NCI-H1417 treated with DMSO at 0.1 percent for 48 hours (cell line): ENCODE measurements at regions not wholly inside any gene's neighbourhood (a gene's known extent, or its start where the extent isn't known, plus 50 kb on each side); places are given as distances from the start of the nearest gene placed in this dataset.

Experiments
- DNase-seq: peaks from one replicate; lab custom pipeline; 2025; lab: John Stamatoyannopoulos, UW

GRCh38 chr2:134122610-134123009 is 131.3 kb upstream of the MGAT5 start:
- DNase-seq: no peak

GRCh38 chr2:134123332-134123731 is 130.5 kb upstream of the MGAT5 start:
- DNase-seq: no peak

- no peak for DNase-seq
These were observed 129.7 kb upstream of the MGAT5 start for GRCh38 chr2:134124047-134124753.

GRCh38 chr2:134127496-134127895 is 126.4 kb upstream of the MGAT5 start:
- no peak for DNase-seq

- no peak for DNase-seq
These were observed 125.1 kb upstream of the MGAT5 start for GRCh38 chr2:134128746-134129145.

GRCh38 chr2:134129900-134130537 is 123.9 kb upstream of the MGAT5 start:
- no peak for DNase-seq

- DNase-seq: no peak
These were observed 122.0 kb upstream of the MGAT5 start for GRCh38 chr2:134131681-134132489.

- no peak for DNase-seq
These were observed 121.4 kb upstream of the MGAT5 start for GRCh38 chr2:134132490-134132857.

GRCh38 chr2:134133622-134134312 is 120.1 kb upstream of the MGAT5 start:
- no peak for DNase-seq

- no peak for DNase-seq
These were observed 119.6 kb upstream of the MGAT5 start for GRCh38 chr2:134134313-134134706.

GRCh38 chr2:134134827-134135226 is 119.0 kb upstream of the MGAT5 start:
- no peak for DNase-seq

GRCh38 chr2:134135793-134136192 is 118.1 kb upstream of the MGAT5 start:
- DNase-seq: no peak

GRCh38 chr2:134136731-134137130 is 117.1 kb upstream of the MGAT5 start:
- DNase-seq: no peak

GRCh38 chr2:134137182-134137611 is 116.7 kb upstream of the MGAT5 start:
- DNase-seq: no peak

- DNase-seq: no peak
These were observed 115.8 kb upstream of the MGAT5 start for GRCh38 chr2:134138115-134138514.

- DNase-seq: no peak
These were observed 114.3 kb upstream of the MGAT5 start for GRCh38 chr2:134139611-134140010.

GRCh38 chr2:134140251-134140661 is 113.6 kb upstream of the MGAT5 start:
- DNase-seq: no peak

GRCh38 chr2:134141598-134142340 is 112.1 kb upstream of the MGAT5 start:
- no peak for DNase-seq

- DNase-seq: no peak
These were observed 111.5 kb upstream of the MGAT5 start for GRCh38 chr2:134142341-134142738.

- no peak for DNase-seq
These were observed 111.0 kb upstream of the MGAT5 start for GRCh38 chr2:134142903-134143302.

- no peak for DNase-seq
These were observed 110.3 kb upstream of the MGAT5 start for GRCh38 chr2:134143568-134143967.
